Natural killer cell (primary cell): ENCODE measurements at regions not wholly inside any gene's neighbourhood (a gene's known extent, or its start where the extent isn't known, plus 50 kb on each side); places are given as distances from the start of the nearest gene placed in this dataset.

ENCODE experiments used
- ATAC-seq, 3 donors: fragments of 150-1000 bp in 2 of 3; fragments of 200-7000 bp in 1 of 3; cut with Tn5 transposase; 1 replicate in 1 of 3; 2 replicates in 2 of 3; pipeline ENCODE4 v1.10.0; 2021; ENCODE audit warnings: mild to moderate bottlenecking in 2 of 3, moderate library complexity in 2 of 3
- DNase-seq, 2 donors: peaks; one replicate each; pipeline versions ENCODE4 v3.0.0 to v3.0.0-alpha.2; 2013 to 2021; ENCODE audit warnings: mixed read lengths in 1 of 2
- H3K27ac ChIP-seq: one replicate; pipeline ENCODE4 v1.5.1; 2013; ENCODE audit warnings: mild to moderate bottlenecking, low read length
- H3K27me3 ChIP-seq: one replicate; pipeline ENCODE4 v1.6.1; 2013; ENCODE audit warnings: low read length; ENCODE audit not compliant: control insufficient read depth, insufficient read depth
- H3K36me3 ChIP-seq: one replicate; pipeline ENCODE4 v1.6.1; 2013; ENCODE audit warnings: low read length; ENCODE audit not compliant: control insufficient read depth, insufficient read depth
- H3K4me1 ChIP-seq: one replicate; pipeline ENCODE4 v1.6.1; 2013; ENCODE audit warnings: low read length; ENCODE audit not compliant: control insufficient read depth, insufficient read depth
- H3K4me3 ChIP-seq: one replicate; pipeline ENCODE4 v1.5.1; 2013; ENCODE audit warnings: low read length
- H3K9me3 ChIP-seq: one replicate; pipeline ENCODE4 v1.6.1; 2013; ENCODE audit warnings: low read length; ENCODE audit not compliant: control insufficient read depth, insufficient read depth
- H3K27ac Mint-ChIP-seq, 2 donors: one replicate each; pipeline ENCODE4 v1.8.0; 2022; ENCODE audit warnings: mild to moderate bottlenecking in 2 of 2, mixed read lengths in 2 of 2, moderate library complexity in 1 of 2
- H3K27me3 Mint-ChIP-seq, 2 donors: one replicate each; pipeline ENCODE4 v1.8.0; 2022; ENCODE audit warnings: low read depth in 2 of 2, mixed read lengths in 2 of 2
- H3K36me3 Mint-ChIP-seq: one replicate; pipeline ENCODE4 v1.8.0; 2022; ENCODE audit warnings: mixed read lengths
- H3K4me1 Mint-ChIP-seq, 2 donors: one replicate each; pipeline ENCODE4 v1.8.0; 2022; ENCODE audit warnings: mixed read lengths in 2 of 2
- H3K4me3 Mint-ChIP-seq: one replicate; pipeline ENCODE4 v1.8.0; 2022; ENCODE audit warnings: mild to moderate bottlenecking, moderate library complexity, mixed read lengths
- H3K9me3 Mint-ChIP-seq, 2 donors: one replicate each; pipeline ENCODE4 v1.8.0; 2022; ENCODE audit warnings: mixed read lengths in 2 of 2
- WGBS: methylation state at CpG from one replicate; pipeline ENCODE4 v1.1.7; 2013; ENCODE audit warnings: missing lambda C conversion rate; ENCODE audit not compliant: insufficient coverage; 5-methylcytosine and 5-hydroxymethylcytosine counted together
- intact Hi-C: fragments of 100-400 bp; cut with micrococcal nuclease; formaldehyde crosslinking; loops from one replicate; pipeline ENCODE4 v1.14.2; 2022
- TF ChIP-seq, protein P1 (sequence below): fragments of 200-600 bp; IDR thresholded peaks from one replicate; pipeline ENCODE4 v1.8.0; 2022; ENCODE audit warnings: antibody characterized with exemption

DNA sequence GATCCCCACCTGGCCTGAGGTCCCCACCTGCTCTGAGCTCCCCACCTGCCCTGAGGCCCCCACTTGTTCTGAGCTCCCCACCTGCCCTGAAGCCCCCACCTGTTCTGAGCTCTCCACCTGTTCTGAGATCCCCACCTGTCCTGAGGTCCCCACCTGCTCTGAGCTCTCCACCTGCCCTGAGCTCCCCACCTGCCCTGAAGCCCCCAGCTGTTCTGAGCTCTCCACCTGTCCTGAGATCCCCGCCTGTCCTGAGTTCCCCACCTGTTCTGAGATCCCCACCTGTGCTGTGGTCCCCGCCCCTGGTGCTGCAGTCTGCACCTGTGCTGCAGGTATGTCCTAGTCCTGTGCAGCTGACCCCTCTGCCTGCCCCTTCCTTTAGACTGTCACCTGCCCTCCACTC is 561.6 kb downstream of the TCERG1L start:
- TF ChIP-seq, protein P1, sequence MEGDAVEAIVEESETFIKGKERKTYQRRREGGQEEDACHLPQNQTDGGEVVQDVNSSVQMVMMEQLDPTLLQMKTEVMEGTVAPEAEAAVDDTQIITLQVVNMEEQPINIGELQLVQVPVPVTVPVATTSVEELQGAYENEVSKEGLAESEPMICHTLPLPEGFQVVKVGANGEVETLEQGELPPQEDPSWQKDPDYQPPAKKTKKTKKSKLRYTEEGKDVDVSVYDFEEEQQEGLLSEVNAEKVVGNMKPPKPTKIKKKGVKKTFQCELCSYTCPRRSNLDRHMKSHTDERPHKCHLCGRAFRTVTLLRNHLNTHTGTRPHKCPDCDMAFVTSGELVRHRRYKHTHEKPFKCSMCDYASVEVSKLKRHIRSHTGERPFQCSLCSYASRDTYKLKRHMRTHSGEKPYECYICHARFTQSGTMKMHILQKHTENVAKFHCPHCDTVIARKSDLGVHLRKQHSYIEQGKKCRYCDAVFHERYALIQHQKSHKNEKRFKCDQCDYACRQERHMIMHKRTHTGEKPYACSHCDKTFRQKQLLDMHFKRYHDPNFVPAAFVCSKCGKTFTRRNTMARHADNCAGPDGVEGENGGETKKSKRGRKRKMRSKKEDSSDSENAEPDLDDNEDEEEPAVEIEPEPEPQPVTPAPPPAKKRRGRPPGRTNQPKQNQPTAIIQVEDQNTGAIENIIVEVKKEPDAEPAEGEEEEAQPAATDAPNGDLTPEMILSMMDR, result no peak
- Mint-ChIP-seq H3K4me3 (no peak overlapping the region), H3K4me1 (no peaks in the 10 kb centered on the region), H3K9me3 (peaks cover 0 to 2% of the 10 kb centered on the region in 2 donors), H3K27ac (no peak overlapping the region), H3K36me3 (no peaks in the 10 kb centered on the region), H3K27me3 (no peaks in the 10 kb centered on the region)
- ATAC-seq (no peak), DNase-seq (no peak)
- H3K36me3 ChIP-seq, result no peaks in the 10 kb centered on the region
- intact Hi-C loops, result no loop called here
- no peaks in the 10 kb centered on the region for H3K4me1 ChIP-seq
- H3K27me3 ChIP-seq, result no peaks in the 10 kb centered on the region
- H3K27ac ChIP-seq, result no peak overlapping the region
- no peak overlapping the region for H3K4me3 ChIP-seq
- 20% methylated on average over 2 of the region's 2 CpGs for WGBS
- no peaks in the 10 kb centered on the region for H3K9me3 ChIP-seq

DNA sequence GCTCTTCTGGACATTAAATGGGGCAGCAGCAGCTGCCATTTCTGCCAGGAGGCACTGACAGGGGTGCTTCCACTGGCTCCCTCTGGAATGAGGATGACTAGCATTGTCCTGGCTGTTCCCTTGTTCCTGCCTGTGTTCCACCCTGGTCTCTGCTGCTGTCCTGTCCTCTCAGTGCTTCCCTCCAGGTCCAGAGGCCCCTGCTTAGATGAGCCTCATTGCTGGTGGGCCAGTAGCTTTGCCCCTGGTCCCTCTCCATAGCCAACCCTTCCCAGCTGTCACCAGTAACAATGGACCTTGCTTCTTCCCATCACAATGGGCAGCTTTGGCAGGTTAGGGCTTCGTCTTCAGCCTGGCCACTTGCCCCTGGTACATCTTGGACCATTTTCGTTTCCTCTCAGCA is 561.1 kb downstream of the TCERG1L start:
- Histone ChIP-seq H3K4me1 (no peaks in the 10 kb centered on the region), H3K27ac (no peak overlapping the region), H3K27me3 (no peaks in the 10 kb centered on the region), H3K36me3 (no peaks in the 10 kb centered on the region), H3K4me3 (no peak overlapping the region), H3K9me3 (no peaks in the 10 kb centered on the region)
- Mint-ChIP-seq H3K9me3 (peaks cover 4 to 6% of the 10 kb centered on the region in 2 donors), H3K27me3 (no peaks in the 10 kb centered on the region), H3K4me3 (no peak overlapping the region), H3K27ac (no peak overlapping the region), H3K36me3 (no peaks in the 10 kb centered on the region), H3K4me1 (no peaks in the 10 kb centered on the region)
- WGBS, result 36% methylated on average over 2 of the region's 2 CpGs
- intact Hi-C loops, result no loop called here
- DNase-seq, result no peak
- TF ChIP-seq, protein P1, result no peak
- ATAC-seq, result no peak

DNA sequence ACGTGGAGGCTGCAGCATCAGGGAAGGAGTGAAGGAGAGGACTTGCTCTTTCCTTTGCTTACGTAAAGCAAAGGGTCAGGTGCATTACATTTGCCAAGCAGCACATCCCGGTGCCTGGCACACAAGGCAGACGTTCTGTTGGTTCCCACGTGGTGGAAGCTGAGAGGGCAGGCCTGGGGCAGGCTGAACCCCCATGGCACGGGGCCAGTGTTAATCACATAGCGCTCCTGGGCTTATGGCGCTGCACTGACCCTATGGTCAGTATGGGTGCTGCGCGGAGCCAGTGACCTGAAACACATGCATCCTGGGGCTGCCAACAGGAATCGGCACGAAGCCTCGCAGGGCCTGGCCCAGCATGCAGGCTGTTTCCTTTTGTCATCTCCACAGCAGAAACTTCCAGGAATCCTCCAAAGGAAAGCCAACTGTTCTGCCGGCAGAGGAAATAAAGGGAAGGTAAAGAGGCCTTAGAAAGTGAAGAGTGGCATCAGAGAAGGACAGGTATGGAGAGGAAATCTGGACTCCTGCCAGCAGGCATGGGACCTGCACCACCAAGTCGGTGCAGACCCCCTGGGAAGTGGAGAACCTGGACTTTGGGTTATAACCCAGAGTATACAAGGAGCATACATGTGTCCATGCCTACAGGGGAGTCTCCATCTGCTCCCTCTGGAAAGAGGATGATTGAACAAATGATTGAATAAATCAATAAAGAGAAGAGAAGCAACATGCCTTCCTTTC is 560.2 kb downstream of the TCERG1L start:
- peaks cover 4 to 7% of the 10 kb centered on the region in 2 donors for H3K9me3 Mint-ChIP-seq
- no peaks in the 10 kb centered on the region for H3K27me3 Mint-ChIP-seq
- Histone ChIP-seq H3K27ac (no peak overlapping the region), H3K27me3 (no peaks in the 10 kb centered on the region), H3K4me3 (no peak overlapping the region), H3K36me3 (no peaks in the 10 kb centered on the region), H3K4me1 (no peaks in the 10 kb centered on the region), H3K9me3 (no peaks in the 10 kb centered on the region)
- ATAC-seq, result no peak
- H3K4me1 Mint-ChIP-seq, result no peaks in the 10 kb centered on the region
- no peak for DNase-seq
- H3K36me3 Mint-ChIP-seq, result no peaks in the 10 kb centered on the region
- 88% methylated on average over 15 of the region's 15 CpGs for WGBS
- H3K27ac Mint-ChIP-seq, result no peak overlapping the region
- TF ChIP-seq, protein P1, result no peak
- intact Hi-C loops, result no loop called here
- H3K4me3 Mint-ChIP-seq, result no peak overlapping the region

DNA sequence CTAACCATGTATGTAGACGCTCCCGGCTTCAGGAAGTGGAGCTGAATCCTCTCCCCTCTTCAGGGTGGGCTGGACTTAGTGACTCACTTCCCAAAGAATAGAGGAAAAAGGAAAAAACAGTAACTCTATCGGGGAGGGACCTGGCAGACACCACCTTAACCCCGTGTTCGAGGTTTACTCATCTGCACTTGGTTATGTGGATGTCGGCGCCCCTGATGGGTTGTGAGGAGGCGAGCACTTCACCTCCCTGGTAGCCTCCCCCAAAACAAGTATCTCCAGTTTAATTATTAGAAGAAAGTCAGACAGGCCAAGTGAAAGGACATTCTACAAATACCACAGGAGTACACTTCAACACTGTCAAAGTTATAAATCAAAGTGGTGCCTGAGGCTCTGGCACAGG is 559.7 kb downstream of the TCERG1L start:
- ATAC-seq (no peak), DNase-seq (no peak)
- no peak overlapping the region for H3K27ac ChIP-seq
- intact Hi-C loops, result no loop called here
- no peaks in the 10 kb centered on the region for H3K9me3 ChIP-seq
- no peaks in the 10 kb centered on the region for H3K36me3 Mint-ChIP-seq
- no peak overlapping the region for H3K4me3 ChIP-seq
- H3K9me3 Mint-ChIP-seq, result peaks cover 4 to 7% of the 10 kb centered on the region in 2 donors
- no peak overlapping the region for H3K27ac Mint-ChIP-seq
- H3K27me3 ChIP-seq, result no peaks in the 10 kb centered on the region
- no peaks in the 10 kb centered on the region for H3K4me1 Mint-ChIP-seq
- H3K36me3 ChIP-seq, result no peaks in the 10 kb centered on the region
- no peak overlapping the region for H3K4me3 Mint-ChIP-seq
- TF ChIP-seq, protein P1, result no peak
- WGBS, result 81% methylated on average over 6 of the region's 8 CpGs
- no peaks in the 10 kb centered on the region for H3K27me3 Mint-ChIP-seq
- no peaks in the 10 kb centered on the region for H3K4me1 ChIP-seq
